Ishikawa (cell line): ENCODE measurements at regions not wholly inside any gene's neighbourhood (a gene's known extent, or its start where the extent isn't known, plus 50 kb on each side); places are given as distances from the start of the nearest gene placed in this dataset.

Experiments
- CEBPB ChIP-seq: IDR thresholded peaks from 2 replicates; pipeline ENCODE4 v1.6.1; 2012
- CREB1 ChIP-seq: IDR thresholded peaks from 2 replicates; pipeline ENCODE4 v1.6.1; 2012; ENCODE audit warnings: low read depth
- EGR1 ChIP-seq: IDR thresholded peaks from 2 replicates; pipeline ENCODE4 v1.6.1; 2012
- EP300 ChIP-seq: IDR thresholded peaks from 2 replicates; pipeline ENCODE4 v1.6.1; 2012; ENCODE audit warnings: borderline replicate concordance
- FOXM1 ChIP-seq: IDR thresholded peaks from 2 replicates; pipeline ENCODE4 v1.6.1; 2012; ENCODE audit warnings: low read depth, borderline replicate concordance
- NFIC ChIP-seq: IDR thresholded peaks from 2 replicates; pipeline ENCODE4 v1.6.1; 2012
- RAD21 ChIP-seq: IDR thresholded peaks from 2 replicates; pipeline ENCODE4 v1.6.1; 2012; ENCODE audit warnings: low read depth
- TAF1 ChIP-seq: IDR thresholded peaks from 2 replicates; pipeline ENCODE4 v1.6.1; 2012; ENCODE audit warnings: low read depth, mild to moderate bottlenecking
- TCF12 ChIP-seq: IDR thresholded peaks from 2 replicates; pipeline ENCODE4 v1.6.1; 2012; ENCODE audit warnings: low read depth
- TEAD4 ChIP-seq: IDR thresholded peaks from 2 replicates; pipeline ENCODE4 v1.6.1; 2012
- YY1 ChIP-seq: IDR thresholded peaks from 2 replicates; pipeline ENCODE4 v1.6.1; 2012; ENCODE audit warnings: low read depth
- ZBTB7A ChIP-seq: IDR thresholded peaks from 2 replicates; pipeline ENCODE4 v1.6.1; 2012; ENCODE audit warnings: low read depth
- TF ChIP-seq, protein P1 (sequence below): IDR thresholded peaks from 2 replicates; pipeline ENCODE4 v1.6.1; 2012
- TF ChIP-seq, protein P2 (sequence below): IDR thresholded peaks from 2 replicates; pipeline ENCODE4 v1.6.1; 2012; ENCODE audit warnings: low read depth, mild to moderate bottlenecking
- TF ChIP-seq, protein P3 (sequence below): IDR thresholded peaks from 2 replicates; pipeline ENCODE4 v1.6.1; 2012

DNA sequence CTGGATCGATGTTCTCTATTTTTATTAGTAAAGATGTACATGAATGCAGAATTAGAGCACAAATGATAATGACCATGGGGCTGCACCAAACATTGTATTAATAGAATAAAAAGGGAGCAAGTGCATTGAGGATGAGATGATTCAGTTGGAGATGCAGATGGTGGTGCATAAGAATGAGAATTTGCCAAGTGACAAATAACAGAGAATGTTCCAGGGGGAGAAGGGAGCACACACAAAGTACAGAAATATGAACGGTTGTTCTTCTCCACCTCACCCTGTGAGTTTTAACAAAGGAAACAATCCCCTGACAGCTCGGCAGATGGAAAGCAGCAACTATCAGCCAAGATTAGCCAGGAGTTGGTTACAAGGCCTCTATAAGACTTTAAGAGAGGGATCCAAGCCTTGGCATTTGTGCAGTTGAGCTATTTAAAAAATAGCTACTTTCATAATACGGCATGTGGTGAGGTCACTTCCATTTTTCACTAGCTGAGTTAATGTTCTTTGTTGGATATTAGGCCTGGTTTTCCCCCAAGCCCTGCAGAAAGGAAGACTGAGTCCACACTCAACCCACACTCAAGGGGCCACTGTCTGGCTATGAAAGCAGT, 462.5 kb downstream of the TNS3 start:
- TF ChIP-seq EP300 (no peak), CREB1 (no peak), EGR1 (no peak), YY1 (no peak), FOXM1 (no peak), TEAD4 (no peak), TAF1 (no peak), CEBPB (no peak), RAD21 (no peak), ZBTB7A (no peak), NFIC (no peak)
- TF ChIP-seq, protein P1, sequence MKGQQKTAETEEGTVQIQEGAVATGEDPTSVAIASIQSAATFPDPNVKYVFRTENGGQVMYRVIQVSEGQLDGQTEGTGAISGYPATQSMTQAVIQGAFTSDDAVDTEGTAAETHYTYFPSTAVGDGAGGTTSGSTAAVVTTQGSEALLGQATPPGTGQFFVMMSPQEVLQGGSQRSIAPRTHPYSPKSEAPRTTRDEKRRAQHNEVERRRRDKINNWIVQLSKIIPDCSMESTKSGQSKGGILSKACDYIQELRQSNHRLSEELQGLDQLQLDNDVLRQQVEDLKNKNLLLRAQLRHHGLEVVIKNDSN: no peak

DNA sequence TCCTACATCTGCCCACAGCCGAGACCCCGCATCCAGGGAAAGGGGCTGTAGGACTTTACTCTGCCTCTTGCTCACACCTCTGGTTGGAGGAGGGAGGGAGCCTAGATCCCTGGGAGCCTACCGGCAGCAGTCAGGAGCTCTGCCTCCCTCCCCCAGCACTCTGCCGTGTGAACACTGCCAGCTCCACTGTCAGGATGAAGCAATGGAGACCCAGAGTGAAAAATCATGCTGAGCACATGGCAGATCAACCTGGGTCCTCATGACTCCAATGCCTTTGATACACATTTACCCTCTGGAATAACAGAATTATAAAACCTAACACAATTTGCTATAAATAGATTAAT, 477.7 kb downstream of the TNS3 start:
- TF ChIP-seq ZBTB7A (no peak), TCF12 (no peak), EGR1 (no peak)
- TF ChIP-seq, protein P2, sequence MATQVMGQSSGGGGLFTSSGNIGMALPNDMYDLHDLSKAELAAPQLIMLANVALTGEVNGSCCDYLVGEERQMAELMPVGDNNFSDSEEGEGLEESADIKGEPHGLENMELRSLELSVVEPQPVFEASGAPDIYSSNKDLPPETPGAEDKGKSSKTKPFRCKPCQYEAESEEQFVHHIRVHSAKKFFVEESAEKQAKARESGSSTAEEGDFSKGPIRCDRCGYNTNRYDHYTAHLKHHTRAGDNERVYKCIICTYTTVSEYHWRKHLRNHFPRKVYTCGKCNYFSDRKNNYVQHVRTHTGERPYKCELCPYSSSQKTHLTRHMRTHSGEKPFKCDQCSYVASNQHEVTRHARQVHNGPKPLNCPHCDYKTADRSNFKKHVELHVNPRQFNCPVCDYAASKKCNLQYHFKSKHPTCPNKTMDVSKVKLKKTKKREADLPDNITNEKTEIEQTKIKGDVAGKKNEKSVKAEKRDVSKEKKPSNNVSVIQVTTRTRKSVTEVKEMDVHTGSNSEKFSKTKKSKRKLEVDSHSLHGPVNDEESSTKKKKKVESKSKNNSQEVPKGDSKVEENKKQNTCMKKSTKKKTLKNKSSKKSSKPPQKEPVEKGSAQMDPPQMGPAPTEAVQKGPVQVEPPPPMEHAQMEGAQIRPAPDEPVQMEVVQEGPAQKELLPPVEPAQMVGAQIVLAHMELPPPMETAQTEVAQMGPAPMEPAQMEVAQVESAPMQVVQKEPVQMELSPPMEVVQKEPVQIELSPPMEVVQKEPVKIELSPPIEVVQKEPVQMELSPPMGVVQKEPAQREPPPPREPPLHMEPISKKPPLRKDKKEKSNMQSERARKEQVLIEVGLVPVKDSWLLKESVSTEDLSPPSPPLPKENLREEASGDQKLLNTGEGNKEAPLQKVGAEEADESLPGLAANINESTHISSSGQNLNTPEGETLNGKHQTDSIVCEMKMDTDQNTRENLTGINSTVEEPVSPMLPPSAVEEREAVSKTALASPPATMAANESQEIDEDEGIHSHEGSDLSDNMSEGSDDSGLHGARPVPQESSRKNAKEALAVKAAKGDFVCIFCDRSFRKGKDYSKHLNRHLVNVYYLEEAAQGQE: no peak
- TF ChIP-seq, protein P1: no peak

DNA sequence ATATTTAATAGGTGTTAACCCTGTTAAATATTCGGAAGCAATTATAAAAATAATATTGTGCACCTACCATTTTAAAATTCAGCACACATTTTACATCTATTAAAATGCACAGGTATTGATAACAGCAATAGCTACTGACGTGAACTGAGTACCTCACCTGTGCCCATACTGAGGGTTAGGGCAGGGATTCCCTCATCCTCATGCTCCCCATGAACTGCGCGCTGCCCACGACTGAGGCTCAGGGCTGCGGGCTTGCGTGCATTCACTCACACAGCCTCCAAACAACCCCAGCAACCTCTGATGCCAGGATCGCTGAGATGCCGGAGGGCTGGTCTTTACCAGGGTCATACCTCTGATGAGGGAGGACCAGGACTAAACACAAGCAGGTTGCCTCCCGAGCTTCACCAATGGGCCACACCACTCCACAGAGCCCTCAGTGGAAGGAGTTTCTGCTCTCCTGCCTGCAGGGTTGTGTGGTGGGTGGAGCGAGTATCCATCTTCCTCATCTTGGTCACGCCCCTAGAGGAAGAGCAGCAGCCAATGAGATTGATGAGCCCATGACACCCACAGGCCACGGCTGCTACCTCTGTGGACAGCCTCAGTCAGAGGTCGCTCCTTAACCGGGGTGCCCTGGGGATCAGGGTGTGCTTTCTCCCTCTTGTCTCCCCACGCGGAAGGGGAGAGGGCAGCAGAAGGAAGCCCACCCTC, 478.3 kb downstream of the TNS3 start:
- TF ChIP-seq, protein P3, sequence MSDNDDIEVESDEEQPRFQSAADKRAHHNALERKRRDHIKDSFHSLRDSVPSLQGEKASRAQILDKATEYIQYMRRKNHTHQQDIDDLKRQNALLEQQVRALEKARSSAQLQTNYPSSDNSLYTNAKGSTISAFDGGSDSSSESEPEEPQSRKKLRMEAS: no peak
- TF ChIP-seq TCF12 (no peak), RAD21 (no peak), EGR1 (no peak), TAF1 (no peak), ZBTB7A (no peak)
- TF ChIP-seq, protein P1: no peak

DNA sequence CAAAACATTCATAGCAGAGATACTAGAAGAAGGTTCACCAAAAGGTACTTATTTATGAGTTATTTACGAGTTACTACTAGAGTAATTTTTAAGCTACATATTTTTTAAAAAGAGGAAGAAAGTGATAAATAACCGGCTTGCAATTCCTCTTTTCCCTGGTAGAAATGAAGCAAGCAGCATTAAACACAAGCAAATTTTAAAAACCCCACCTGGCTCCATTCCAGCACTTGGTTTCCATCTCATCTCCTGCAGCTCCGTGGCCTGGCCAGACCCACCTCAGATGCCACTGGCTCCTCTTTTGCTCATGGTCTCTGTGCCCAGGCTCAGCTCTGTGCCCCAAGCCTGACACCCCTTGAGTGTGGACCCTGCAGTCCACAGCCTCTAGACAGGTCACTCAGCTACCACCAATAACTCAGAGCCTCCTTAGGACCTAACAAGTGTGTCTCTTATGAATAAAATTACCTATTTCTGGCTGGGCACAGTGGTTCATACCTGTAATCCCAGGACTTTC, 479.5 kb downstream of the TNS3 start:
- no peak for TF ChIP-seq CREB1
- no peak for TF ChIP-seq TAF1
- TF ChIP-seq FOXM1: no peak
- no peak for TF ChIP-seq CEBPB
- TF ChIP-seq, protein P1: no peak
- no peak for TF ChIP-seq EGR1
- no peak for TF ChIP-seq EP300
- no peak for TF ChIP-seq YY1
- no peak for TF ChIP-seq RAD21
- TF ChIP-seq, protein P3: no peak
- TF ChIP-seq, protein P2: no peak

DNA sequence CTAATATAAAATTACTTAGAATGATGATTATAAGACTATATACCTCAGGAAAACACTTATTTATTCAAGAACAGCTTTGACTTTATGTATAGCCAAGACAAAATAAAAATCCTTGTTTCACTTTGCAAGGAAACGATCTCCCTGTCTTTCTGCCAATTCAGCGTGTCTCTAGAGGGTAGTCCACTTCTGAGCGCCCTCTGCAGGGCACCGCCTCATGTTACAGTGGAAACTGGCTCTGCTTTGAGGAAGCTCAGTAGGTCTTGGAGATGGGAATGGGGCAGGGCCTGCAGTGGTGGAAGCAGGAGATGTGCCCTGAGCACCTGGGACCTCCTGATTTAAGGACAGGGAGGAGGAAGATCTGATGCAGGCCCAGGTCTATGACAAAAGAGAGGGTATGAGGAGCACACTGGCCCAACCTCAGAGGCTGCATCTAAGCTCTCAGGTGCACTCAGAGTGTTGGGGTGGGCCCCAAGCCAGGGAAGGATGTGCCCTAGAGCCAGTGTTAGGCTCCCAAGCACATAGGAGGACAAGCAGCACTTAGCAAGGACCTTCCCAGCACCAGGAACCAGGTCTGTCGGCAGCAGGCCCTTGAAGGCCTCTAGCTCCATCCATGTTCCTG, 481.0 kb downstream of the TNS3 start:
- TF ChIP-seq NFIC (peak; percentile 25; the same call in 1 of the 2 replicates), TEAD4 (no peak), TCF12 (no peak), RAD21 (peak; percentile 80)
- TF ChIP-seq, protein P3: 0 out of 2 replicates have a peak, but pooled peaks have one; percentile 32
